GM12874 (cell line): ENCODE measurements at regions not wholly inside any gene's neighbourhood (a gene's known extent, or its start where the extent isn't known, plus 50 kb on each side); places are given as distances from the start of the nearest gene placed in this dataset.

Experiments used
- CTCF ChIP-seq: IDR thresholded peaks from 2 replicates; pipeline ENCODE4 v1.5.1; 2011; ENCODE audit warnings: low read depth, mild to moderate bottlenecking, control low read depth, low read length, moderate library complexity; ENCODE audit not compliant: insufficient read depth

- TF ChIP-seq CTCF, result no peak
These were observed 320.8 kb downstream of the CBLN1 start for GRCh38 chr16:48960830-48961229.

DNA sequence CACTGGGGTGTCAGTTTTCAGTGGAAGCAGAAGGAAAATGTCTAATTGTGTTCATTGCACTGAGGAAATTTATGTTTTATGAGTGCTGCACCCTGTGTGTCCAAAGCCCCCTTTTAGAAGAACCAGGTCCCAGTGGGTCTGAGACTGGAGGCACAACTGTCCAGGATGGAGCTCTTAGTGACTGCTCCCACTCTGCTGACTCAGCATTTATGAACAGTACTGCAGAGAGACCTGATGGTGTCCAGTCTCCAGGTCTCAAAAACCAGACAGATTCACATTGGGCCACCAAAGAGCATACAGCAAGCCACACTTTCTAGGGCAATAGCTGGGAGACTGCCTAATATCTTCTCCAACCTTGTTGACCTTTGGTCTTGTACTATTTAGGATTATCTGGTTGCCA is 321.9 kb downstream of the CBLN1 start:
- TF ChIP-seq CTCF, result no peak

GRCh38 chr16:48959204-48959603 is 322.4 kb downstream of the CBLN1 start:
- TF ChIP-seq CTCF, result no peak

GRCh38 chr16:48958681-48959080 is 323.0 kb downstream of the CBLN1 start:
- TF ChIP-seq CTCF, result no peak

DNA sequence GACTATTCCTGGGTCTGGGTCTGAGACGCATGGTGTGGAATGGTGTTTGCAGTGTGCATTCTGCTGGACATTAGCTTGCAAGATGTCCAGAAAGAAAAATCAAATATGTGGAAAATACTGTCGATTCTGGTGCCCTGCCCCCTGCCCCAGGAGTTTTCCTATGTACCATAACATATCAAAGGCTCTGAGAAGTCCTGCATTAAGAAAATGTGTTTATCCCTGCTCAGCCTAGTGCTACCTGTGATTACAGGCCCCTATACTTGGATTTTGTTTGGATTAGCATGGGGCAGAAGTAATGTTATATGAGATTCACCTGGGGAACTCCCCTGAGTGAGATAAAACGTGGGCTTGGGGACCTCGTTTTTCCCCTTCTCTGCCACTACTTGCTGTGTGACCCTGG is 325.0 kb downstream of the CBLN1 start:
- TF ChIP-seq CTCF, result no peak

GRCh38 chr16:48955837-48956236 is 325.8 kb downstream of the CBLN1 start:
- TF ChIP-seq CTCF, result no peak

GRCh38 chr16:48950184-48950583 is 331.5 kb downstream of the CBLN1 start:
- no peak for TF ChIP-seq CTCF

DNA sequence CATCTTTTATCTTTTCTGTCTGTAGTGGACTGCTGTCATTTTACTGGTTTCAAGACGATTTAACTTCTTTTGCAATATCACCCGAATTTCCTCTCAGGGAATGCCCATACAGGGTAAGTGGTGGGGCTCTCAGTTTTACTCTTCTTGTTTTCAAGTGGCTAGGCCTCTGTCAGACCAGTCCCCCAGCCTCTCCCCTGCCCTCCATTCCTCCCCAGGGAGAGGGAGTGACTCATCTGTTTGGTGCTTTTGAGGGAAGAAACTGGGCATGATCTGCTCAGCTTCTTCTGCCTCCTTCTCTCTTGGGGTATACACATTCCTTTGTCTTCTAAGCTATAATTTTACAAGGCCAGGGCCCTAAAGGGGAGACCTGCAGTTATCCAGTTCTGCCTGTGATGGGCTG is 332.0 kb downstream of the CBLN1 start:
- TF ChIP-seq CTCF, result no peak
